Activated T-cell treated with anti-CD3 and anti-CD28 coated beads for 48 hours (primary cell): ENCODE measurements at regions not wholly inside any gene's neighbourhood (a gene's known extent, or its start where the extent isn't known, plus 50 kb on each side); places are given as distances from the start of the nearest gene placed in this dataset.
"Not testable (repeated sequence)": the region's sequence is repeated elsewhere in the genome, so short reads cannot be mapped to it uniquely, and the experiment has no call there.

Experiments
- DNase-seq: peaks from one replicate; pipeline ENCODE4 v3.0.0-alpha.2; 2020; ENCODE audit warnings: low read depth

- DNase-seq, result no peak
These were observed 261.9 kb downstream of the RASSF9 start for GRCh38 chr12:85574291-85574690.

DNA sequence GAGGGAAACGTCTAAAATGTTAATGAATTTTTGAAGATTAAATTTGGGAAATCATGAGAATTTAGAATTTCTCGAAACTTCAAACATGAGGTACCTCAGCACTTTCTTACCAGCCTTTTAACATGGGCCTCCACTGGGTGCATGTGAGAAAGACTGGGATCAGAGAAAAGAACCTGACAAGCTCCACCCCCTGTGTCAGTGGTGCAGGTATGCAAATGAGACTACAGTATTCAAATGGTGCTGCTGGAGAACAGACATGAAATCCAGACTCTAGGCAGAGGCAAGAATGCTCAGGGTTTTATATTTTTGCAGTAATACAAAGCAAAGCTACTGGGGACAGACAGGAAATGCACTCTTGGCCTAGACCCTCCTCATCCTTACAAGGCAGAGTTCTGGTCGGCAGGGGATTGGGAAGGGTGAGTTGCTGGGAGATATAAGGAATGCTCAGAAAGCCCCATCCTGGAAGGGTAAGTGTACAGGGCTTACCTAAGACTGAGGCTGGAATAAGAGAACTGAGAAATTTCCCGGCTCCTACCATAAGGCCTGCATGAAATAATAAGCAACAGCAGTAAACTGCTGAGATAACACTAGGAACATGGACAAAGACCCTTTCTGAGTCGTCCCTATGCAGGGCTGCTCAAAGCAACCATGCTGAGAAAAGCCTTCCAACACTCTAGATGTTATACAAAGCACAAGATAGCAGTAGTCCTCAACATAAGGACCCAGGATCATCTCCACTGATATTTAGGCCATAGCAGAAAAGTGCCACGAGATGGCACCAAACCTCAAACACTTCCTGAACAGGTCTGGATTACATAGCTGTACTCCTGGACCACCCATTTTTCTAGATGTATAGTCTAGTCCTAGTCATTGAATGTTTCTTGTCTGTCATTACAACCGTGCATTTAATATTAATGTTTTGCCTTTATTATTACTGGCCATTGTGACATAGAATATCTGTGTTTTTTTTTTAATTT lies 260.8 kb downstream of the RASSF9 start:
- no peak for DNase-seq

GRCh38 chr12:85580562-85581168 lies 255.5 kb downstream of the RASSF9 start:
- DNase-seq, result no peak

DNA sequence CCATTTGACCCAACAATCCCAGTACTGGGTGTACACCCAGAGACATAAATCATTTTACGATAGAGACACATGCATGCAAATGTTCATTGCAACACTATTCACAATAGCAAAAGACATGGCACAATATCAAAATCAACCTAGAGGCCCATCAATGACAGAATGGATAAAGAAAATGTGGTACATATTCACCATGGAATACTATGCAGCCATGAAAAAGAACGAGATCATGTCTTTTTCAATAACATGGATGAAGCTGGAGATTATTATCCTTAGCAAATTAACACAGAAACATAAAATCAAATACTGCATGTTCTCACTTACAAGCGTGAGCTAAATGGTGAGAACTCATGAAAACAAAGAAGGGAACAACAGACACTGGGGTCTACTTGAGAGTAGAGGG lies 249.1 kb downstream of the RASSF9 start:
- DNase-seq, result no peak

DNA sequence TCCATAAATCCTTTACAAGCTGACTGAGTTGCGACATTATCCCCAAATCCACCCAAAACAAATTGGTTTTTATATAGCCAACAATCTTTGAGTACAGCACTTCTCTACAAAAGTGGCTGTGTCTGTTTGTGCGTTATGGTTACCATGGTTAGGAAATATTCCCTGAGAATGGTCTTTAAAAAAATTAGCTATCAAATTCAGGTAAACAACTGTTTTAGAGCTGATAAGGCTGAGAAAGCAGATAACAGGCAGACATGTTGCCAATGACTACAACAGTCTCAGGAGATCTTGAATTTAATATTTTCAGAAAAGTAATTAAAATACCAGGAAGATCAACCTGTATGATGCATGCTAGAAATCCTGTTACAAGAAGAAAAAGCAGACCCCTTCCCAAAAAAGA lies 248.0 kb downstream of the RASSF9 start:
- no peak for DNase-seq

GRCh38 chr12:85600841-85601240 lies 235.4 kb downstream of the RASSF9 start:
- DNase-seq, result no peak

DNA sequence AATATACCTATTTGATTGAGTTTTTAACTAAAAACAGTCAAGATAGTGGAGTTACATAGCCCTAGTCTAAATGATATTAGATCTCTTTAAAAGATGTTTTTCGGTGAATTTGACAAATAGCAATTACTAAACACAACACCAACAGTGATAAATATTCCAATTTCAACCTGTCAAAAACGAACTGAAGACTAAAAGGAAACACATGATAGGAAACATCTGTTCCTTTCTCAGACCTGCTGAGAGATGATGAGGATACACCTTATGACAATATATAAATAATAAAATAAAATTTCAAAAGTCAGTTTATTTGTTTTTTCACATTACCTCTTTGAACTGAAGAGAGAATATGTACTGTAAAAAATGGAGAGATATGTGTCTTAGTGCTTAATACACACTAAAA lies 232.7 kb downstream of the RASSF9 start:
- no peak for DNase-seq

GRCh38 chr12:85606455-85606854 lies 229.8 kb downstream of the RASSF9 start:
- DNase-seq, result no peak

- DNase-seq, result no peak
These were observed 226.4 kb downstream of the RASSF9 start for GRCh38 chr12:85609778-85610177.

DNA sequence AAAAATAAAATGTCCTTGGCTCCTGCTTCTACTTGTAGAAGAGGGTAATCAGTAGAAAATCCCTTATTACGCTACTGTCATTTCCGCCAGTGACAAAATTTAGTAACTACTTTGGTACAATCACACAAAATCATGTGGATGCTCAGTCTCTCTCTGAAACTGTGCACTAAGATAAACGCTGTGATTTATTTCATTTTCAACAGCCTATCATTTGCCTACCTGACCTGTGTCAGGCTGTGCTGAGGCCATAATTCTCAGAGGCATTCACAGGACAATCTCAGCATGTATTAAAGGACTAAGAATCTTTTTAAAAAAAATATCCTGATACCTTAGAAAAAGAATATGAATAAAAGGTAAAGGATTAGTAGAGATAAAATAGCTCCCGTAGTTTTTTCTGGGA lies 226.0 kb downstream of the RASSF9 start:
- no peak for DNase-seq

GRCh38 chr12:85616201-85616600 lies 220.0 kb downstream of the RASSF9 start:
- no peak for DNase-seq

DNA sequence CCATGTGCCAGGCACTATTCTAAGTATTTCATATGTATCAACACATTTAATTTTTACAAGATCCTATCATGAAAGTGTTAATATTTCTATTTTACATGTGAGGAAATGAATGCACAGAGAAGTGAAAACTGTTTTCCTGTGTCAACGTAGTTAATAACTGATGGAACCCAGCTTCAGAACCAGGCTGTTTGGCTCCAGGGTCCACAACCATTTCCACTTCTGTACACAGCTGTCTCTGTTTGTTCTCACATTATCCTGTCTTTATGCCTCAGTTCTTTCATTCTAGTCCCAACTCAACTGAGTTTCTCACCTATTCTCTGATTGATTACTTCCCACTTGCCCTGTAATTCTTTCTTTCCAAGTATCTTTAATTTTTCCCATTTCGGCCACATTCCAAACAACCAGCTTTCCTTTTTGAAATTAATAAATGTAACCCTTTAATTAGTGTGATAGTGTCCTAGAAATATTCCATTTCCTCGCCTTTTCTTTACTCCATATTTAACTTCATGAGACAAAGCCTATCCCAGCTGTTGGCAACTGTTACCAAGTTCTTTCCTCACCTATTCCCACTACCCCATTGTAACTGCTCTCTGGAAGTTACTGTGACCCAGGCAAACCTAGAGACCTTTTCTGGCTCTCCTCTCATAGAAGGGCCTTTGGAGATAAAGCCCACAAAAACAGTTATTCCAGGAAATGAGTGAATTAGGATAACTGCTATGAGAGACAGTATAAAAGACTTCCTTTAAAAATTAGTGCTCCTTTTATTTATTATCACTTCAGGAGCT lies 218.7 kb downstream of the RASSF9 start:
- DNase-seq, result no peak

DNA sequence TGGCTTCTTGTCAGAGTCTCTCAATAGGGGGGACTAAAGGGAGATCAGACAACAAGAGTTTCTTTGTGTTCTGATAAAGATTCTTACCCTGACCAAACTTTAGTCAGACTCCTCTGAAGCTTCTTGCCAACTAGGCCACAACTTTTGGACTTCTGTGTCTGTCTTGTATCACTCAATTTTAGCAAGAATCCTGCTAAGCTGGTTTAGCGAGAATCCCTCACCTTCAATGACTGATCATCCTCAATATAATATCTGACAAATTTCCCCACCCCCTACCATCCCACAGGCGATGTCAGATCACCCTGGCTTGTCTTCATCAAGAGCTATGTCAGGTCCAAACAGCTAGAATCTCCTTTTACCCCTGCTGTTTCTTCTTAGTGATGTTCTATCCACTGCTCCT lies 215.2 kb downstream of the RASSF9 start:
- DNase-seq, result no peak

GRCh38 chr12:85623763-85624162 lies 212.4 kb downstream of the RASSF9 start:
- DNase-seq, result no peak

DNA sequence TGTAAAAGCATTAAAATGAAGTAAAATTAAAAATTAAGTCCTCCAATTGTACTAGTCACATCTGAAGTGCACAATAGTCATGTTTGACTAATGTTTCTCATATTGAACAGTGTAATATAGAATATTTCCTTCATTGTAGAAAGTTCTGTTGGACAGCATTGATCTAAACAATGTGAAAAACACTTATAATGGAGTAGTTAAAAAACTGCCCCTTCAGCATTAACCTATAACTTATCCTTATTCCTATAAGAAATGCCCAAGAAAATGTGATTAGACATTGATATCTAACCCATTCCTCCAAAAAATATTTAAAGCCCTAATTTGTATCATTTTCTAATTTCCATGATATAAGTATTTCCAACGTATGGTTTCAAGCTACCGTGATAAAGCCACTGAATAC lies 210.7 kb downstream of the RASSF9 start:
- no peak for DNase-seq

- DNase-seq, result no peak
These were observed 210.0 kb downstream of the RASSF9 start for GRCh38 chr12:85626001-85626783.

GRCh38 chr12:85626784-85627171 lies 209.4 kb downstream of the RASSF9 start:
- no peak for DNase-seq

GRCh38 chr12:85627584-85627983 lies 208.6 kb downstream of the RASSF9 start:
- no peak for DNase-seq

GRCh38 chr12:85628562-85628961 lies 207.6 kb downstream of the RASSF9 start:
- DNase-seq, result not testable (repeated sequence)

- DNase-seq, result no peak
These were observed 205.4 kb downstream of the RASSF9 start for GRCh38 chr12:85630851-85631250.

GRCh38 chr12:85632390-85632789 lies 203.8 kb downstream of the RASSF9 start:
- DNase-seq, result no peak

- no peak for DNase-seq
These were observed 202.7 kb downstream of the RASSF9 start for GRCh38 chr12:85633491-85633890.
